K562 (cell line): ENCODE measurements at regions not wholly inside any gene's neighbourhood (a gene's known extent, or its start where the extent isn't known, plus 50 kb on each side); places are given as distances from the start of the nearest gene placed in this dataset.

ENCODE experiments used
- ATAC-seq: fragments of 200-7000 bp; cut with Tn5 transposase; 3 replicates; pipeline ENCODE4 v1.9.1; 2020; ENCODE audit warnings: moderate library complexity
- BruUV-seq: library from RNA; stranded (reverse); fragments of 400-500 nt; replicated peaks from 2 replicates; lab custom pipeline; 2021; lab: Mats Ljungman, UMichigan
- CTCF ChIA-PET: fragments of 300-600 bp; formaldehyde crosslinking; extraction: SDS; loops from one replicate; lab custom pipeline; 2021; ENCODE audit warnings: low intra/inter-chr PET ratio; lab: Yijun Ruan, JAX
- POLR2A ChIA-PET: fragments of 300-600, 350-650 bp; sonication (Branson Sonifier 250); formaldehyde crosslinking; extraction: SDS; loops from one replicate; lab custom pipeline; 2021; ENCODE audit warnings: antibody characterized with exemption, inconsistent platforms; lab: Yijun Ruan, JAX
- DNase-seq, 4 experiments: peaks; one replicate each; pipeline versions ENCODE4 v3.0.0 to v3.0.0-alpha.2; 2011 to 2018; ENCODE audit warnings: low spot score in 3 of 4, mixed read lengths in 3 of 4; ENCODE audit errors: extremely low read depth in 1 of 4
- FAIRE-seq: peaks from 2 replicates; lab custom pipeline; 2011; peaks lifted over from hg19 to GRCh38; lab: Jason Lieb, UNC
- H2AFZ ChIP-seq: 2 replicates; pipeline ENCODE4 v1.6.0; 2011; ENCODE audit warnings: low read depth, low read length, control low read depth, inconsistent platforms
- H3K27ac ChIP-seq: fragments of 200-600 bp; 3 replicates; pipeline ENCODE4 v1.8.0; 2011; ENCODE audit warnings: low read depth, mild to moderate bottlenecking, control low read depth, inconsistent platforms, low read length, moderate library complexity, mixed read lengths; ENCODE audit errors: extremely low read depth
- H3K27me3 ChIP-seq, 2 experiments: fragments of 300-600 bp in 1 of 2; 2 replicates in 1 of 2; 3 replicates in 1 of 2; pipeline versions ENCODE4 v1.6.0 to v1.8.0; 2011; ENCODE audit warnings: inconsistent platforms in 2 of 2, low read length in 2 of 2, mild to moderate bottlenecking in 1 of 2, mixed read lengths in 1 of 2, moderate library complexity in 1 of 2; ENCODE audit not compliant: control insufficient read depth in 2 of 2, insufficient read depth in 2 of 2
- H3K36me3 ChIP-seq: fragments of 300-600 bp; 3 replicates; pipeline ENCODE4 v1.8.0; 2011; ENCODE audit warnings: mild to moderate bottlenecking, low read length, inconsistent platforms; ENCODE audit not compliant: control insufficient read depth, insufficient read depth
- H3K4me1 ChIP-seq, 2 experiments: fragments of 200-600 bp in 1 of 2; replicated peaks in 1 of 2; 2 replicates in 1 of 2; 3 replicates in 1 of 2; pipeline versions ENCODE4 v1.5.1 to v1.8.0; 2011; ENCODE audit warnings: inconsistent platforms in 2 of 2, low read length in 2 of 2, mild to moderate bottlenecking in 1 of 2, mixed read lengths in 1 of 2, moderate library complexity in 1 of 2; ENCODE audit not compliant: control insufficient read depth in 2 of 2, insufficient read depth in 2 of 2
- H3K4me2 ChIP-seq: 2 replicates; pipeline ENCODE4 v1.6.1; 2011; ENCODE audit warnings: low read length, control low read depth, inconsistent platforms, mixed read lengths; ENCODE audit not compliant: insufficient read depth
- H3K4me3 ChIP-seq: fragments of 200-600 bp; sonication (generic), shearing (Covaris generic); 2 replicates; pipeline ENCODE4 v1.5.1; 2016; ENCODE audit warnings: control low read depth, inconsistent platforms
- H3K79me2 ChIP-seq: fragments of 200-600 bp; 3 replicates; pipeline ENCODE4 v1.8.0; 2011; ENCODE audit warnings: low read length, inconsistent platforms; ENCODE audit not compliant: control insufficient read depth, insufficient read depth
- H3K9ac ChIP-seq, 2 experiments: 2 replicates each; pipeline versions ENCODE4 v1.6.0 to v1.6.1; 2011; ENCODE audit warnings: low read depth in 2 of 2, low read length in 2 of 2, control low read depth in 1 of 2, inconsistent platforms in 1 of 2, mild to moderate bottlenecking in 1 of 2, mixed read lengths in 1 of 2; ENCODE audit not compliant: insufficient read depth in 1 of 2
- H3K9me1 ChIP-seq: one replicate; pipeline ENCODE4 v1.6.0; 2011; ENCODE audit warnings: inconsistent platforms, mild to moderate bottlenecking, low read length, moderate library complexity; ENCODE audit not compliant: control insufficient read depth, insufficient read depth
- H3K9me3 ChIP-seq: replicated peaks from 2 replicates; pipeline ENCODE4 v1.5.1; 2011; ENCODE audit warnings: low read depth, low read length, inconsistent platforms; ENCODE audit not compliant: control insufficient read depth, insufficient read depth
- H4K20me1 ChIP-seq: replicated peaks from 2 replicates; pipeline ENCODE4 v1.6.1; 2011; ENCODE audit warnings: low read length, inconsistent platforms, mixed read lengths; ENCODE audit not compliant: control insufficient read depth, insufficient read depth
- ARID3B ChIP-seq: fragments of 250-450 bp; sonication (Bioruptor Pico); IDR thresholded peaks from 2 replicates; pipeline ENCODE4 v1.4.0; 2020; ENCODE audit warnings: borderline replicate concordance
- ATF1 ChIP-seq, 2 experiments: fragments of 450-650 bp in 1 of 2; IDR thresholded peaks; 2 replicates each; pipeline ENCODE4 v1.6.1; 2016; ENCODE audit warnings: missing compliant biosample characterization in 1 of 2, missing genetic modification characterization in 1 of 2
- CBFA2T3 ChIP-seq: fragments of 450-650 bp; IDR thresholded peaks from 2 replicates; pipeline ENCODE4 v1.6.1; 2017
- CEBPB ChIP-seq: fragments of 450-650 bp; IDR thresholded peaks from 2 replicates; pipeline ENCODE4 v1.6.1; 2016; ENCODE audit warnings: missing genetic modification characterization, missing compliant biosample characterization
- CXXC5 ChIP-seq: fragments of 250-450 bp; sonication (Bioruptor Pico); IDR thresholded peaks from 2 replicates; pipeline ENCODE4 v1.8.0; 2022; ENCODE audit warnings: inconsistent platforms, mild to moderate bottlenecking, moderate library complexity
- WGBS: fragments of 100-300 bp; shearing (Covaris generic); methylation state at CpG from one replicate; pipeline ENCODE4 v1.1.6; 2016; ENCODE audit warnings: low coverage, mixed read lengths; ENCODE audit not compliant: insufficient coverage; ENCODE audit errors: missing lambda C conversion rate; 5-methylcytosine and 5-hydroxymethylcytosine counted together
- in situ Hi-C: fragments of 300-500 bp; cut with MboI; formaldehyde crosslinking; loops from 4 replicates; pipeline ENCODE4 v1.15.0; 2018; ENCODE audit warnings: inconsistent platforms, mixed read lengths
- intact Hi-C: fragments of 100-400 bp; cut with micrococcal nuclease; formaldehyde crosslinking; loops from 2 replicates; pipeline ENCODE4 v1.14.2; 2022

DNA sequence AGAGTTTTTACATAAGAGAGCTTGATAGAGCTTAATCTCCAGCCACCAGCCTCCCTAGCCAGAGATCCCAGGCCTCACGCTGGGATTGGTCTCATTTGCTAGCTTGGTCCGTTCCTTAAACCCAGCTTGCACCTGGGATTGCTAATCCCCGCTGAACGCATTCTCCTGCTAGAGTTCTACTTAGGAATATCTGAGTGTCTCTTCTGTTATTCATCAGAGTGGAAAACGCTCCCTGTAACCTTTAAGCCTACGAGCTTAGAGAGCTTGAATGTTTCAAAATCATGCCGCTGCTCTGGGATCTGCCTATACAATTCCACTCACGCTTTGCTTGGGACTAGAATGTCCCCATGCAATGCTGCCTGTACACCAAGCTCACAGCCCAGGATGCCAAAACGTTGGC lies 201.8 kb downstream of the NSG2 start:
- ChIA-PET CTCF (no interaction called here), POLR2A (no interaction called here)
- no peak overlapping the region for H3K4me3 ChIP-seq
- 1% methylated on average over 9 of the region's 9 CpGs for WGBS
- ATAC-seq (no peak), FAIRE-seq (no peak), DNase-seq (no peak)
- H3K4me2 ChIP-seq, result no peak overlapping the region
- no peaks in the 10 kb centered on the region for H3K36me3 ChIP-seq
- H3K9me3 ChIP-seq, result no peaks in the 10 kb centered on the region
- in situ Hi-C loops (no loop called here), intact Hi-C loops (no loop called here)
- H2AFZ ChIP-seq, result no peak overlapping the region
- TF ChIP-seq ATF1 (CRISPR knock-in tag; IDR thresholded peaks at IDR 0.05) (no peak), ATF1 (tag; IDR thresholded peaks at IDR 0.05) (no peak), CXXC5 (no peak), ARID3B (CRISPR knock-in tag) (no peak)
- H3K79me2 ChIP-seq, result no peaks in the 10 kb centered on the region
- no peaks in the 10 kb centered on the region for H3K4me1 ChIP-seq
- H3K27me3 ChIP-seq, result peaks cover 0 to 14% of the 10 kb centered on the region in 2 experiments; a peak in 2 of 5 replicates
- no peak overlapping the region for H3K9ac ChIP-seq
- no peak overlapping the region for H3K27ac ChIP-seq
- no peaks in the 10 kb centered on the region for H4K20me1 ChIP-seq
- BruUV-seq, result no TSS peak
- no peaks in the 10 kb centered on the region for H3K9me1 ChIP-seq

DNA sequence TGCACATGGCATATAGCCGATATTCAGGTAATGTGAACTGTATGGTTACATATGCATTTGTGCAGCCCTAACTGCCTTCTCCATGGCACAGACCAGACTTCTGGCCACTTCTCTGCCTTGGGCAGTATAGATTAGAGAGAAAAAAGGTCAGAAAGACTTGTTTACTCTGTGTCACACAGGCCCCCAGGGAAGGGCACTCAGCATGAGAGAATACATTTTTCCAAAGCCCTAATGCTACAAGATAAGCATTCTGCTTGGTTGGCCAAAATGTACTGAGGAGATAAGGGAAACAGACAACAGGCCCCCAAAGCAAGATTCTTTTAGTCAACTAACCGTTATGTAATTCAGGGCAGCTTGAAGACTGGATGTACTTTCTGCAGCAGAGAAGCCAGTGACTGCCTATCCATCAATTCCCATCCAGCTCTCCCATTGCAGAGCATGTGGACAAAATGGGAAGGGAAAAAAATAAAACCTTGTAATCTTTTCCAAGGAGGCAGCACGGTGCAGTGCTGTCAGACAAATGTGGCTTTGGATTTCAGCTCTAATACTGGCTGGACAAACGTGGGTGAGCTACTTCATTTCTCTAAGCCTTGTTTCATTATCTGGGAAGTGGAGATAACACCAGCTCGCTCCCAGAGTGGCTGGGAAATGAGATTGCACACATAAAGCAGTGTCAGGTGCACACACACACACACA lies 205.9 kb downstream of the NSG2 start:
- DNase-seq, result no peak
- no peak overlapping the region for H3K4me3 ChIP-seq
- POLR2A ChIA-PET, result no interaction called here
- BruUV-seq, result no TSS peak
- CTCF ChIA-PET, result no interaction called here
- intact Hi-C loops, result no loop called here
- no peak overlapping the region for H3K27ac ChIP-seq
- in situ Hi-C loops, result no loop called here
- H3K9me1 ChIP-seq, result no peaks in the 10 kb centered on the region
- no peak overlapping the region for H3K4me2 ChIP-seq
- no peak for ATAC-seq
- 1% methylated on average over 5 of the region's 5 CpGs for WGBS
- H3K36me3 ChIP-seq, result no peaks in the 10 kb centered on the region
- H3K79me2 ChIP-seq, result no peaks in the 10 kb centered on the region
- no peaks in the 10 kb centered on the region for H3K9me3 ChIP-seq
- no peak for TF ChIP-seq CEBPB (tag)
- TF ChIP-seq CBFA2T3, result peak; percentile 27; the same call in 1 of the 2 replicates
- H3K27me3 ChIP-seq, result peaks cover 0 to 14% of the 10 kb centered on the region in 2 experiments; a peak in 2 of 5 replicates
- no peak overlapping the region for H3K9ac ChIP-seq
- H3K4me1 ChIP-seq, result no peaks in the 10 kb centered on the region
- no peaks in the 10 kb centered on the region for H4K20me1 ChIP-seq
- no peak overlapping the region for H2AFZ ChIP-seq
- FAIRE-seq, result no peak
